ENCODE measurements at regions not wholly inside any gene's neighbourhood (a gene's known extent, or its start where the extent isn't known, plus 50 kb on each side); places are given as distances from the start of the nearest gene placed in this dataset.

DNA sequence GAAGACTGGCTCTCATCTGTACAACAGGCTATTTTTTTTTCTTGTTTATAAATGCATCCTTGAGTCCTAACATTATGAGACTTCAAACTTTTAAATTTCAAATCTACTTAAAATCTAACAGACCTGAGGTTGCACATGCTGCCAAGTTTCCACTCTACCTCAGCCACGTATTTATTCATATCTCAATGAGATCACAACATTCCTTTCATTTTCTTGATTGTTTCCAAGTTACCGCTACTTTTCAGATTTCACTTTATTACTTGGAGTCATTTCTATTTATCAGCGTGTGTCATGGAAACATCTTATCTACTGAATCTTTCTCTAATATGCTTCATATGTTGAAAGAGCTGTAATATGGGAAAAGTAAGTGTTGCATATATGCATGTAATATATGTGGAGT is 1257.5 kb upstream of the ATXN8OS start:
- no peak overlapping the region for H3K4me3 ChIP-seq
- no peak overlapping the region for H3K27ac ChIP-seq
- H3K27me3 ChIP-seq, result no peaks in the 10 kb centered on the region
- H3K9me3 ChIP-seq, result peaks cover 0 to 9% (median 0%) of the 10 kb centered on the region in 4 donors
- TF ChIP-seq POLR2A (IDR thresholded peaks at IDR 0.05), result no peak
- no peaks in the 10 kb centered on the region for H3K36me3 ChIP-seq
- DNase-seq (ENCODE audit: low spot score in 2 of 2), result no peak
- 44 to 46% methylated on average over 3 of the region's 3 CpGs for WGBS, 2 donors
- no peaks in the 10 kb centered on the region for H3K4me1 ChIP-seq

DNA sequence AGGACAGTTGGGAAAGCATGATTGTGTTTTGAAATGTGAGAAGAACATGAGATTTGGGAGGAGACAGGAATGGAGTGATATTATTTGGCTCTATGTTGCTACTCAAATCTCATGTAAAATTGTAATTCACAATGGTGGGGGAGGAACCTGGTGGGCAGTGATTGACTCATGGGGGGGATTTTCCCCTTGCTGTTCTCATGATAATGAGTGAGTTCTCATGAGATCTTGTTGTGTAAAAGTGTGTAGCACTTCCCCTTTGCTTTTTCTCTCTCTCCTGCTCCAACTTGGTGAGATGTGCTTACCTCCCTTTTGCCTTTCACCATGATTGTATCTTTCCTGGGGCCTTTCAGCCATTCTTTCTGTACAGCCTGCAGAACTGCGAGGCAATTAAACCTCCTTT is 1261.0 kb upstream of the ATXN8OS start:
- no peaks in the 10 kb centered on the region for H3K27me3 ChIP-seq
- H3K4me3 ChIP-seq, result no peak overlapping the region
- no peak for DNase-seq (ENCODE audit: low spot score in 2 of 2)
- H3K4me1 ChIP-seq, result no peaks in the 10 kb centered on the region
- WGBS, 2 donors, result 66 to 84% methylated on average over 1 of the region's 1 CpG
- H3K36me3 ChIP-seq, result no peaks in the 10 kb centered on the region
- H3K9me3 ChIP-seq, result peaks cover 0 to 9% (median 0%) of the 10 kb centered on the region in 4 donors
- TF ChIP-seq EP300 (IDR thresholded peaks at IDR 0.05) (no peak), POLR2A (IDR thresholded peaks at IDR 0.05) (no peak)
- TF ChIP-seq, protein P1, sequence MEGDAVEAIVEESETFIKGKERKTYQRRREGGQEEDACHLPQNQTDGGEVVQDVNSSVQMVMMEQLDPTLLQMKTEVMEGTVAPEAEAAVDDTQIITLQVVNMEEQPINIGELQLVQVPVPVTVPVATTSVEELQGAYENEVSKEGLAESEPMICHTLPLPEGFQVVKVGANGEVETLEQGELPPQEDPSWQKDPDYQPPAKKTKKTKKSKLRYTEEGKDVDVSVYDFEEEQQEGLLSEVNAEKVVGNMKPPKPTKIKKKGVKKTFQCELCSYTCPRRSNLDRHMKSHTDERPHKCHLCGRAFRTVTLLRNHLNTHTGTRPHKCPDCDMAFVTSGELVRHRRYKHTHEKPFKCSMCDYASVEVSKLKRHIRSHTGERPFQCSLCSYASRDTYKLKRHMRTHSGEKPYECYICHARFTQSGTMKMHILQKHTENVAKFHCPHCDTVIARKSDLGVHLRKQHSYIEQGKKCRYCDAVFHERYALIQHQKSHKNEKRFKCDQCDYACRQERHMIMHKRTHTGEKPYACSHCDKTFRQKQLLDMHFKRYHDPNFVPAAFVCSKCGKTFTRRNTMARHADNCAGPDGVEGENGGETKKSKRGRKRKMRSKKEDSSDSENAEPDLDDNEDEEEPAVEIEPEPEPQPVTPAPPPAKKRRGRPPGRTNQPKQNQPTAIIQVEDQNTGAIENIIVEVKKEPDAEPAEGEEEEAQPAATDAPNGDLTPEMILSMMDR (IDR thresholded peaks at IDR 0.05), result no peak
- H3K27ac ChIP-seq, result no peak overlapping the region

DNA sequence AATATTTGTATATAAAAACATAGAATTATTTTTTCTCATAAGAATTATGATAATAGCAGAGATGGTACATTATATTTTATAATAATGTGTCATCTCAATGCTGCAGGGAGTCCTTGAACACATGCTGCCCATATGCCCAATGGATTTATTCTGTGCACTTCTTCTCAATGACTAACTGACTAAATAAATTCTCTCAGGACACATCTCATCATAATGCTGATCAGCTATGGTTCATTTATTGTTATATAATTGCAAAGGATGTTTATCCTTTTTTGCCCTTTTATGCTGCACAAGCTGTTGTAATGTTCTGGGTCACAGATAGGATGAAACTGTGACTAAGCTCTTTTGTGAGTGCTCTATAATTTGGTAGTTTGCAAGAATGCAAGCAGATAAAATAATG is 1273.3 kb upstream of the ATXN8OS start:
- no peaks in the 10 kb centered on the region for H3K27me3 ChIP-seq
- no peak overlapping the region for H3K4me3 ChIP-seq
- H3K27ac ChIP-seq, result no peak overlapping the region
- TF ChIP-seq, protein P1 (IDR thresholded peaks at IDR 0.05), result no peak
- no peak for TF ChIP-seq POLR2A (IDR thresholded peaks at IDR 0.05)
- TF ChIP-seq EP300 (IDR thresholded peaks at IDR 0.05), result no peak
- no peaks in the 10 kb centered on the region for H3K4me1 ChIP-seq
- DNase-seq (ENCODE audit: low spot score in 2 of 2), result no peak
- H3K36me3 ChIP-seq, result no peaks in the 10 kb centered on the region
- no peaks in the 10 kb centered on the region for H3K9me3 ChIP-seq

DNA sequence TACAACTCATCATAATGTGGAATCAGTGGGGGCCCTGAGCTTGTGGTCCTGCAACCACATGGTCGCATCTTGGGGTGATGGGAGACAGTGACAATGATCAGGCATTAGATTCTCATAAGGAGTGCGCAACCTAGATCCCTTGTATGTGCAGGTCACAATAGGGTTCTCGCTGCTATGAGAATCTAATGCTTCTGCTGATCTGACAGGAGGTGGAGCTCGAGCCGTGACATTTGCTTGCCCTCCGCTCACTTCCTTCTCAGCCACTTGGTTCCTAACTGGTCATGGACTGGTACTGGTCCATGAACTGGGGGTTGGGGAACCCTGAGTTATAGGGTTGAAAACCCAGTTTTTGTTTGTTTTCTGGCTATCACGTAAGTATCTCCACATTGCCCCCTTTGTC is 1290.9 kb upstream of the ATXN8OS start:
- H3K9me3 ChIP-seq, result no peaks in the 10 kb centered on the region
- no peaks in the 10 kb centered on the region for H3K4me1 ChIP-seq
- TF ChIP-seq POLR2A (IDR thresholded peaks at IDR 0.05), result no peak
- no peak for TF ChIP-seq EP300 (IDR thresholded peaks at IDR 0.05)
- TF ChIP-seq, protein P1 (IDR thresholded peaks at IDR 0.05), result no peak
- 90 to 94% methylated on average over 7 of the region's 7 CpGs for WGBS, 2 donors
- no peak overlapping the region for H3K27ac ChIP-seq
- H3K36me3 ChIP-seq, result no peaks in the 10 kb centered on the region
- DNase-seq (ENCODE audit: low spot score in 2 of 2), result no peak
- H3K4me3 ChIP-seq, result no peak overlapping the region
- H3K27me3 ChIP-seq, result no peaks in the 10 kb centered on the region

DNA sequence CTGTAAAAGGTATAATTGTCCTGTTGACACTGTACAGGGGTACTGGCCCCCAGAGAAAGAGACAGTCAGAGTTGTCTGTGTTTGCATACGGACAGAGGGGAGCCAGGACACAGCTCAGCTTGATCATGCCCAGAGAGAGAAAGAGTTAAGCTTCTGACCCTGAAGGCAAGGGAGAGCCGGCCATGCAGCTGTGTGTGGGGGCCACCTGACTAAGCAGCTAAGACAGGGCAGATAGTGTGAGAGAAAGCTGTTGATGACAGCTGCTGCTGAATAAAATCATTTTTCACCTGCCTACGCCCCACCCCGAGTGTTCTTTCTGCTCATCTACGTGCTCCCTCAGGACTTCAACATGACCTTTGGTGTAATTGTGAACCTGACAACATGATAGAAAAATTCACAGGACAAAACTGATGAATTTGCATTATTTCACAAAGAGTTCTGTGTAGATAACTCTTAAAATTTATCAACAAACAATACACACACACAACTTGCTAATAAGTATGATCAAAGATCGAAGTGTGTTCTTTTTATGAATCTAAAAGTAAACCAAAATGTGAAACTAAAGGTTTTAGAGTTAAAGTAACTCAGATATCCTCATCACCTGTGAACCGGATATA is 1294.3 kb upstream of the ATXN8OS start:
- DNase-seq (ENCODE audit: low spot score in 2 of 2), result no peak
- TF ChIP-seq POLR2A (IDR thresholded peaks at IDR 0.05) (no peak), EP300 (IDR thresholded peaks at IDR 0.05) (no peak)
- TF ChIP-seq, protein P1 (IDR thresholded peaks at IDR 0.05), result no peak
- 46 to 58% methylated on average over 7 of the region's 7 CpGs for WGBS, 2 donors
- Histone ChIP-seq H3K36me3 (no peaks in the 10 kb centered on the region), H3K27ac (no peak overlapping the region), H3K4me3 (no peak overlapping the region), H3K9me3 (no peaks in the 10 kb centered on the region), H3K4me1 (no peaks in the 10 kb centered on the region), H3K27me3 (no peaks in the 10 kb centered on the region)

DNA sequence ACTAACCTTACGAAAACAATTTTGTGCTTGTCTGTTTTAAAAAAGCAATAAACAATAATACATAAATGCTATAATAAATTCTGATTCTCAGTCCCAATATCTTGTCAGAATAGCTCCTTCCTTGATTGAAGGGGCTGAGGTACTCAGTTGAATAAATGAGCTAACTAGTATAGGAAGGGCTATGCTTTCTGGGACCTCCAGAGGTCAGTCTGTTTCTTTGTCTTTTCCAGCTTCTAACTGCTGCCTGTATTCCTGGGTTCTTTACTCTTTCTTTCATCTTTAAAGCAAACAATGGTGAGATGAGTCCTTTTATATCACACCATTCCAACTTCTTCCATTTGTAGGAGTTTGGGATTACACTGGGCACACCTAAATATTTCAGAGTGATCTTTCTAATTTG is 1297.0 kb upstream of the ATXN8OS start:
- Histone ChIP-seq H3K9me3 (no peaks in the 10 kb centered on the region), H3K36me3 (no peaks in the 10 kb centered on the region), H3K27me3 (no peaks in the 10 kb centered on the region), H3K4me1 (no peaks in the 10 kb centered on the region), H3K4me3 (no peak overlapping the region), H3K27ac (no peak overlapping the region)
- WGBS, 2 donors, result 0 to 6% methylated on average over 1 of the region's 1 CpG
- TF ChIP-seq, protein P1 (IDR thresholded peaks at IDR 0.05), result no peak
- no peak for TF ChIP-seq POLR2A (IDR thresholded peaks at IDR 0.05)
- TF ChIP-seq EP300 (IDR thresholded peaks at IDR 0.05), result no peak
- no peak for DNase-seq (ENCODE audit: low spot score in 2 of 2)
